ENCODE measurements at regions not wholly inside any gene's neighbourhood (a gene's known extent, or its start where the extent isn't known, plus 50 kb on each side); places are given as distances from the start of the nearest gene placed in this dataset.

GRCh38 chr2:234334151-234334550, 162.7 kb downstream of the ARL4C start:
- DNase-seq (ENCODE audit: low read depth): no peak
- TF ChIP-seq CTCF (IDR thresholded peaks at IDR 0.05; ENCODE audit: insufficient read depth, low read depth, low read length, missing control alignments): no peak

GRCh38 chr2:234333168-234334130, 163.4 kb downstream of the ARL4C start:
- TF ChIP-seq CTCF (IDR thresholded peaks at IDR 0.05; ENCODE audit: insufficient read depth, low read depth, low read length, missing control alignments): no peak
- no peak for DNase-seq (ENCODE audit: low read depth)

More at GRCh38 chr2:234334151-234334550, 162.7 kb downstream of the ARL4C start:
- no peak overlapping the region for H3K4me3 ChIP-seq (ENCODE audit: low read depth, low read length)

GRCh38 chr2:234331966-234332365, 164.9 kb downstream of the ARL4C start:
- no peak for DNase-seq (ENCODE audit: low read depth)
- H3K4me3 ChIP-seq (ENCODE audit: low read depth, low read length): no peak overlapping the region
- no peak for TF ChIP-seq CTCF (IDR thresholded peaks at IDR 0.05; ENCODE audit: insufficient read depth, low read depth, low read length, missing control alignments)

More at GRCh38 chr2:234333168-234334130, 163.4 kb downstream of the ARL4C start:
- H3K4me3 ChIP-seq (ENCODE audit: low read depth, low read length): no peak overlapping the region

- no peak overlapping the region for H3K4me3 ChIP-seq (ENCODE audit: low read depth, low read length)
- no peak for DNase-seq (ENCODE audit: low read depth)
- no peak for TF ChIP-seq CTCF (IDR thresholded peaks at IDR 0.05; ENCODE audit: insufficient read depth, low read depth, low read length, missing control alignments)
Measured at GRCh38 chr2:234331566-234331965, 165.3 kb downstream of the ARL4C start.

GRCh38 chr2:234330902-234331301, 166.0 kb downstream of the ARL4C start:
- TF ChIP-seq CTCF (IDR thresholded peaks at IDR 0.05; ENCODE audit: insufficient read depth, low read depth, low read length, missing control alignments): no peak
- no peak overlapping the region for H3K4me3 ChIP-seq (ENCODE audit: low read depth, low read length)
- no peak for DNase-seq (ENCODE audit: low read depth)

- no peak overlapping the region for H3K4me3 ChIP-seq (ENCODE audit: low read depth, low read length)
- no peak for TF ChIP-seq CTCF (IDR thresholded peaks at IDR 0.05; ENCODE audit: insufficient read depth, low read depth, low read length, missing control alignments)
- no peak for DNase-seq (ENCODE audit: low read depth)
Measured at GRCh38 chr2:234329202-234329960, 167.5 kb downstream of the ARL4C start.

All from GM12865 (cell line).